PFSK-1 (cell line): ENCODE measurements at regions not wholly inside any gene's neighbourhood (a gene's known extent, or its start where the extent isn't known, plus 50 kb on each side); places are given as distances from the start of the nearest gene placed in this dataset.

ENCODE experiments used
- FOXP2 ChIP-seq: optimal IDR thresholded peaks from 2 replicates; pipeline ENCODE3; 2011; ENCODE audit warnings: borderline replicate concordance, control low read depth, inconsistent platforms; ENCODE audit not compliant: insufficient read depth; ENCODE audit errors: extremely low read length, extremely low read depth
- POLR2AphosphoS5 ChIP-seq: IDR thresholded peaks from 2 replicates; pipeline ENCODE4 v1.6.1; 2012; ENCODE audit warnings: low read depth, mild to moderate bottlenecking, control low read depth, low read length, moderate library complexity
- SIN3A ChIP-seq: IDR thresholded peaks from 2 replicates; pipeline ENCODE4 v1.6.1; 2012; ENCODE audit warnings: mild to moderate bottlenecking, low read length, moderate library complexity, borderline replicate concordance; ENCODE audit not compliant: insufficient read depth
- TAF1 ChIP-seq: IDR thresholded peaks from 2 replicates; pipeline ENCODE4 v1.6.1; 2012; ENCODE audit warnings: low read length, control low read depth, borderline replicate concordance; ENCODE audit not compliant: insufficient read depth
- TF ChIP-seq, protein P1 (sequence below), 2 experiments: IDR thresholded peaks; 2 replicates each; pipeline versions ENCODE4 v1.6.1 to v1.8.0; 2011 to 2012; ENCODE audit warnings: low read depth in 2 of 2, low read length in 2 of 2, control low read depth in 1 of 2, inconsistent platforms in 1 of 2, mild to moderate bottlenecking in 1 of 2, moderate library complexity in 1 of 2; ENCODE audit not compliant: insufficient read depth in 1 of 2

DNA sequence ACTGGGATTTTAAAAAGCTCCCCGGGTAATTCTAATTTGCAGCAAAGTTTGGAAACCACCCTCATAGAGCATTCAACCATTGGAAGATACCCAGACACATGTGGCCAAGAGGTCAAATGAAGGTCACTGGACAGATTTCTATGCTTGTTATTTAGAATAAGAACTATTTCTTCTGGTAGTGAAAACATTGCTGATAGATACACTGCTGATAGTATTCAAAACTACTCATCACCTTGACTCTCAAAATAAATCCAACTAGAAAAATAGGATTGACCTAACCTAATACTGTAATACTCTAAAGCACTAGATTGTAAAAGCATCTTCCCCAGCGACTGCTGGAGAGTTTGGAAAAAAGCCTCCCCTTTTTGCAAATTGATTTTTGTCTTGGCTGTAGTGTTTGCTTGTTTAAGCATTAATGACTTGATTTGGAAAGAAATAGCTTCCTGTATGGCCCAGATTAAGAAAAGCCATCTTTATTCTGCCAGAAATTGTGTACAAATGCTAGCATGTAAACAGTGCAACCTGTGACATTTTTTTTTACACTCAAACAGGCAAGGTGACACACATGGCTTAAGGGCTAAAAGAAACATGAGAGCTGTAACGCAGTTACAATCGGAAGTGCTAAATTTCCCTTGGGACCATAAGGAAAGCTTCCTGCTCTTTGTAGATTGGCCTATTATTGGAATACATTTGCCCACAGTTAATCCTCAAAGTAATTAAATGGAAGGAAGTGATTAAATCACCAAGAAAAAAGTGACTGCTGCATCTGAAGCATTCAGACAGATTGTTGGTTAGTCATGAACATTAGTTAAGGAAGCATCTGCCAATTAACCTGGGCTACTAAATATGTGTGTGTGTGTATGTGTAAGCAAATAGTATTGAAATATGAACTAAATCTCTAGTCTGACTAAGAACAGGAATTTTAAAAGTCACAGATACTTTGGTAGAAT, 356.5 kb upstream of the ATP2B1 start:
- no peak for TF ChIP-seq TAF1
- TF ChIP-seq, protein P1, sequence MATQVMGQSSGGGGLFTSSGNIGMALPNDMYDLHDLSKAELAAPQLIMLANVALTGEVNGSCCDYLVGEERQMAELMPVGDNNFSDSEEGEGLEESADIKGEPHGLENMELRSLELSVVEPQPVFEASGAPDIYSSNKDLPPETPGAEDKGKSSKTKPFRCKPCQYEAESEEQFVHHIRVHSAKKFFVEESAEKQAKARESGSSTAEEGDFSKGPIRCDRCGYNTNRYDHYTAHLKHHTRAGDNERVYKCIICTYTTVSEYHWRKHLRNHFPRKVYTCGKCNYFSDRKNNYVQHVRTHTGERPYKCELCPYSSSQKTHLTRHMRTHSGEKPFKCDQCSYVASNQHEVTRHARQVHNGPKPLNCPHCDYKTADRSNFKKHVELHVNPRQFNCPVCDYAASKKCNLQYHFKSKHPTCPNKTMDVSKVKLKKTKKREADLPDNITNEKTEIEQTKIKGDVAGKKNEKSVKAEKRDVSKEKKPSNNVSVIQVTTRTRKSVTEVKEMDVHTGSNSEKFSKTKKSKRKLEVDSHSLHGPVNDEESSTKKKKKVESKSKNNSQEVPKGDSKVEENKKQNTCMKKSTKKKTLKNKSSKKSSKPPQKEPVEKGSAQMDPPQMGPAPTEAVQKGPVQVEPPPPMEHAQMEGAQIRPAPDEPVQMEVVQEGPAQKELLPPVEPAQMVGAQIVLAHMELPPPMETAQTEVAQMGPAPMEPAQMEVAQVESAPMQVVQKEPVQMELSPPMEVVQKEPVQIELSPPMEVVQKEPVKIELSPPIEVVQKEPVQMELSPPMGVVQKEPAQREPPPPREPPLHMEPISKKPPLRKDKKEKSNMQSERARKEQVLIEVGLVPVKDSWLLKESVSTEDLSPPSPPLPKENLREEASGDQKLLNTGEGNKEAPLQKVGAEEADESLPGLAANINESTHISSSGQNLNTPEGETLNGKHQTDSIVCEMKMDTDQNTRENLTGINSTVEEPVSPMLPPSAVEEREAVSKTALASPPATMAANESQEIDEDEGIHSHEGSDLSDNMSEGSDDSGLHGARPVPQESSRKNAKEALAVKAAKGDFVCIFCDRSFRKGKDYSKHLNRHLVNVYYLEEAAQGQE (IDR thresholded peaks at IDR 0.05; ENCODE audit: insufficient read depth in 1 of 2, low read depth in 2 of 2, low read length in 2 of 2): no peak
- no peak for TF ChIP-seq POLR2AphosphoS5
- no peak for TF ChIP-seq SIN3A
- TF ChIP-seq FOXP2: no peak

DNA sequence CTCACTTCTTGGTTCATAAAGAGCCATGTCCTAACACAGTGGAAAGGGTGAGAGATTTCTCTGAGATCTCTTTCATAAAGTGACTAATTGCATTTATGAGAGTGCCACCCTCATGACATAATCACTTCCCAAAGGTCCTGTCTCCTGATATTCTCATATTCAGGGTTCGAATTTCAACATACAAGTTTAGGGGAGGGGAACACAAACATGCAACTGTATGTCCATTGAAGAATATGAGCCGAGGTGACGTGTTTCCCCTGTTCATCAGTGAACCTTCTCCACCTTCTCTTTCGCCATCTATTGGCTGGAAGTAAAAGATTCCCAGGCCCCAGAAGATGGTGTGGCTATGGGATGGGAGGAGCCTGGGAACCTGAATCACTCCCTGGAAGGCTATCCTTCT, 354.2 kb upstream of the ATP2B1 start:
- TF ChIP-seq TAF1: no peak
- TF ChIP-seq POLR2AphosphoS5: no peak
- TF ChIP-seq FOXP2: no peak
- no peak for TF ChIP-seq SIN3A
- TF ChIP-seq, protein P1 (IDR thresholded peaks at IDR 0.05; ENCODE audit: insufficient read depth in 1 of 2, low read depth in 2 of 2, low read length in 2 of 2): no peak

DNA sequence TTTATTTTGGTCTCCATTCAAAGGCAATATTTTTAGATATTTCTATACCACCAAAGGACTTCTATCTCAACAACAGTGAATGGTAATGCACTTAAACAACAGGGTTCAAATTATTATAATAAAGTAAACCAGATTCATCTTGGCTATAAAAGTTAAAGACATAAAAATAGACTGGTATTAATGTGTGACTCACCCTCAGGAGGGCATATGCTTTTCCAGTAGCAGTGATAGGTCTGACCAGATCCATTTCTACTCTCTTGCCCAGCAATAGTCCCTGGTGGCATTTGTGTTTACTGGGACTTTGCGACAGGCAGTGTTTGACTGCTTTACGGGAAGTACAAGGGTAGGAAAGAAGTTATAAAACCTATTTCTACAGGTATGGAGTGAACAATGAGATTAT, 353.2 kb upstream of the ATP2B1 start:
- TF ChIP-seq SIN3A: no peak
- TF ChIP-seq FOXP2: no peak
- no peak for TF ChIP-seq POLR2AphosphoS5
- no peak for TF ChIP-seq TAF1
- TF ChIP-seq, protein P1 (IDR thresholded peaks at IDR 0.05; ENCODE audit: insufficient read depth in 1 of 2, low read depth in 2 of 2, low read length in 2 of 2): no peak

DNA sequence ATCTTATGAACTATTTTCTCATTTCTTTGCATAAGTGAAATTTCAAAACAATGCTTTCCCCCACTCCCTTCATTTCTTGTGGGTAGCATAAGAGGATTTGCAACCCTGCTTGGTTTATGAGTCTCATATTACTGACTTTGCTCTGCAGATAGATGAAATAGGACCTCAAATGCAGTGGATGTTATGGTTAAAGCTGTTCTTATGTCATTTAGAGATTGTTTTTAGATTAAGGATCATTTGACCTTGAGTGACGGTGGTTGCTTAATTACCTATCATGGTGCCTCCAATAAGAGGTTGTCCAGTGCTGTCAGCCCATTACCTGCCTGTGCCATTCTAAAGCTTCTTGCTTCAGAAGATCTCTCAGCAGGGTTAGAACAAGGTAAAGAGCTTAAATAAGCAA, 351.4 kb upstream of the ATP2B1 start:
- TF ChIP-seq SIN3A: no peak
- TF ChIP-seq FOXP2: no peak
- TF ChIP-seq, protein P1 (IDR thresholded peaks at IDR 0.05; ENCODE audit: insufficient read depth in 1 of 2, low read depth in 2 of 2, low read length in 2 of 2): no peak
- no peak for TF ChIP-seq TAF1
- TF ChIP-seq POLR2AphosphoS5: no peak
